Mucosa of descending colon (tissue), 3 donors: ENCODE measurements at regions not wholly inside any gene's neighbourhood (a gene's known extent, or its start where the extent isn't known, plus 50 kb on each side); places are given as distances from the start of the nearest gene placed in this dataset.

Source experiments
- ATAC-seq: fragments of 200-7000 bp; cut with Tn5 transposase; one replicate; pipeline ENCODE4 v1.9.1; 2020; ENCODE audit warnings: mild to moderate bottlenecking, moderate library complexity
- DNase-seq, 3 donors: peaks; one replicate each; pipeline ENCODE4 v3.0.0-alpha.2; 2020
- H3K36me3 ChIP-seq: fragments of 200-600 bp; one replicate; pipeline ENCODE4 v1.8.0; 2021; ENCODE audit warnings: low read depth, mild to moderate bottlenecking
- H3K4me1 ChIP-seq: fragments of 200-600 bp; one replicate; pipeline ENCODE4 v1.8.0; 2021; ENCODE audit warnings: low read depth, mild to moderate bottlenecking
- H3K4me3 ChIP-seq: fragments of 200-600 bp; one replicate; pipeline ENCODE4 v1.8.0; 2021; ENCODE audit warnings: mild to moderate bottlenecking
- H3K9me3 ChIP-seq: fragments of 200-600 bp; one replicate; pipeline ENCODE4 v1.8.0; 2021; ENCODE audit warnings: mild to moderate bottlenecking
- intact Hi-C, 2 donors: fragments of 100-400 bp; cut with DNase I in 1 of 2; cut with micrococcal nuclease in 1 of 2; formaldehyde crosslinking; loops; one replicate each; pipeline versions ENCODE4 v1.11.0 to v1.11.1; 2022; cut with DNase I, micrococcal nuclease
- TF ChIP-seq, protein P1 (sequence below): fragments of 200-600 bp; IDR thresholded peaks from one replicate; pipeline ENCODE4 v1.8.0; 2022; ENCODE audit warnings: antibody characterized with exemption, mild to moderate bottlenecking
- donor health status: DM: no; HTN: no; CAD: no; lungs with moderate emphysema.
- donor health status: DM: no; HTN: no; CAD: no.
- donor health status: DM: no; HTN: yes; CAD: no.

DNA sequence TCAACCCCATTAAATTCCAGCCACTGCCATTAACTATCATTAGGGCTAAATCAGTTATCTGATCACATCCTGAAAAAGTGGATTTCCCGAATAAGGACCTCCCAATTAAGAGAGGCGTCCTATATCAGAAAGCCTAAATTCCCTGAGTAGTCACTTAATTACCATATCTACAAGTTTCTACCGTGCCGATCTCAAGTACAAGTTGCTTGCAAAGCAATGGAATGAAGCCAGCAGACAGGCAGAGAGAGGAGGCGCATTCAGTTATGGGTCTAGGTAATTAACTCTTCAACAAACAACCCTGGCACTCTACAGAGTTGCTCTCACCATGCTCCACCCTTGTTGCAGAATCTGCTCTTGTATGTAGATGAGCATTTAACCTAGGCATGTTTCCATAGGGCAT lies 494.6 kb upstream of the RUNX1 start:
- H3K4me1 ChIP-seq, result no peaks in the 10 kb centered on the region
- TF ChIP-seq, protein P1, sequence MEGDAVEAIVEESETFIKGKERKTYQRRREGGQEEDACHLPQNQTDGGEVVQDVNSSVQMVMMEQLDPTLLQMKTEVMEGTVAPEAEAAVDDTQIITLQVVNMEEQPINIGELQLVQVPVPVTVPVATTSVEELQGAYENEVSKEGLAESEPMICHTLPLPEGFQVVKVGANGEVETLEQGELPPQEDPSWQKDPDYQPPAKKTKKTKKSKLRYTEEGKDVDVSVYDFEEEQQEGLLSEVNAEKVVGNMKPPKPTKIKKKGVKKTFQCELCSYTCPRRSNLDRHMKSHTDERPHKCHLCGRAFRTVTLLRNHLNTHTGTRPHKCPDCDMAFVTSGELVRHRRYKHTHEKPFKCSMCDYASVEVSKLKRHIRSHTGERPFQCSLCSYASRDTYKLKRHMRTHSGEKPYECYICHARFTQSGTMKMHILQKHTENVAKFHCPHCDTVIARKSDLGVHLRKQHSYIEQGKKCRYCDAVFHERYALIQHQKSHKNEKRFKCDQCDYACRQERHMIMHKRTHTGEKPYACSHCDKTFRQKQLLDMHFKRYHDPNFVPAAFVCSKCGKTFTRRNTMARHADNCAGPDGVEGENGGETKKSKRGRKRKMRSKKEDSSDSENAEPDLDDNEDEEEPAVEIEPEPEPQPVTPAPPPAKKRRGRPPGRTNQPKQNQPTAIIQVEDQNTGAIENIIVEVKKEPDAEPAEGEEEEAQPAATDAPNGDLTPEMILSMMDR, result no peak
- ATAC-seq (no peak), DNase-seq (no peak)
- H3K9me3 ChIP-seq, result no peaks in the 10 kb centered on the region
- H3K4me3 ChIP-seq, result no peak overlapping the region
- no peaks in the 10 kb centered on the region for H3K36me3 ChIP-seq
- intact Hi-C loops, result no loop called here

DNA sequence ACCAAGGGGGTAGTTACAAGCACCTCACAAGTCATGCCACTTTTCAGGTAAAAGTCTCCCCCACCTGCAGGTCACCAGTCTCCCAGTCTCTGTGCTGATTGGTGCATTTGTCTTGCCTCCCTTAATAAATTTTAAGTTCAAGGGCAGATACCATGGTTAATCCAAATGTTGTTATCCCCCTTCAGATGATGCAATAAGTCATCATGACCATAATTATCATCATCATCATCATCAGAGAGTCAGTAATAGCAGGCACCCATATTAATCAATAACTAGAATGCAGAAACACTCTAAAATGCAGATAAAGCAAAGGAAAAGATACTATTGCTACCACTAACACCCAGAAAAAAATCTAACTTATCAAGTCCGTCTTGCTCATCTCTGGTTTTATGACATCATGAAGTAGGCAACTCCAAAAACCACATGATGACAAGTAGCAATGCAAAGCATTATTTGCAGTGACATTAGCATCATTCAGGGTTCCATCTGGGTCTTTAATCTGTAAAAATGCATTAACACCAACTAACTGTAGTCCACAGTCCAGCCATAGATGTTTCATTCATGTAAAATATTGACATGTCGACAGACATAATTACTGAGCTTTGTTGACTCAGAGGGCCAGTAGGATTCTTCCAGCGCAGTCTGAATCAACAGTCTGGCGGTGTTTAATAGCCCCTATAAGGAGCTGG lies 492.0 kb upstream of the RUNX1 start:
- intact Hi-C loops, result no loop called here
- no peak for DNase-seq

GRCh38 chr21:35538386-35538785 lies 489.3 kb upstream of the RUNX1 start:
- H3K4me3 ChIP-seq, result no peak overlapping the region
- H3K9me3 ChIP-seq, result no peaks in the 10 kb centered on the region
- H3K36me3 ChIP-seq, result no peaks in the 10 kb centered on the region
- TF ChIP-seq, protein P1, result no peak
- ATAC-seq (no peak), DNase-seq (no peak)
- no peaks in the 10 kb centered on the region for H3K4me1 ChIP-seq
- intact Hi-C loops, result no loop called here

More for the DNA sequence above, 492.0 kb upstream of the RUNX1 start:
- H3K36me3 ChIP-seq, result no peaks in the 10 kb centered on the region
- H3K4me1 ChIP-seq, result no peaks in the 10 kb centered on the region
- no peak for ATAC-seq
- TF ChIP-seq, protein P1, result no peak
- no peak overlapping the region for H3K4me3 ChIP-seq
- H3K9me3 ChIP-seq, result no peaks in the 10 kb centered on the region

DNA sequence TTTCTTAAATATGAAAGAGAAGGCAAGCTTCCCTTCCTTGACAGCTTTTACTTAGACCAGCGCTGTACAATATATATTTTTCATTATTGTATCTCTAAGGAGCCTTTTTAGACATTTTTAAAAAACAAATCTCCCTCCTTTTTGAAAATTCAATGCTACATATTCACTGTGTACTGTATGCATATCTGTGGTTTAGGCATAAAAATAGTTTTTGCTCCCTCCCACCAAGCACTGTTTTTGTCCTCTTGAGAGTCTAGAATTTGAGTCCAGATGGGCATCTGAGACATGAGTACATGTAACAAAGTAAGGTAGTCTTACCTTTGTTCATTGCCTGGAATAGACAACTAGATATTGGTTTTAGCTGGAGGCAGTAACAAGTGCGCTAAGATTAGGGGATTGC lies 488.5 kb upstream of the RUNX1 start:
- Histone ChIP-seq H3K4me1 (no peaks in the 10 kb centered on the region), H3K4me3 (no peak overlapping the region), H3K36me3 (no peaks in the 10 kb centered on the region), H3K9me3 (no peaks in the 10 kb centered on the region)
- TF ChIP-seq, protein P1, result no peak
- no peak for DNase-seq
- intact Hi-C loops, result no loop called here
- ATAC-seq, result no peak

DNA sequence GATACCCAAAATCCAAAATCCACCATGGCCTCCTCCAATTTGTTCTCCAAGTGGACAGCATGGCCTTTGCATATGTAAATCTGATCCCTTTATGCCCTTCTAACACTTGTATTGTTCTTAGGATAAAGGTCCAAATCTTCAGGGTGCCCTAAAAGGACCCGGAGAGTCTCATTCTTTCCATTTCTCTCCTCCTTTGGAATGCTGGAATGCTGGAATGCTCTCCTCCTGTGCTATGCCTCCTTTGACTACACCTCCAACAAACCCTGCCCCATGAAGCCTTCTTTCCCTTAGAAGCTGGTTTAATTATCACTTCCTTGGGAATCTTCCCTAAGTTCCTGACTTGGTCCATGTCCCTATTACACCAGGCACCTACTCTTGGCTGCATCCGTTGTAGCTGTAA lies 484.8 kb upstream of the RUNX1 start:
- intact Hi-C loops, result no loop called here
- no peak for DNase-seq
- no peak for ATAC-seq

More for the DNA sequence above, 484.8 kb upstream of the RUNX1 start:
- Histone ChIP-seq H3K36me3 (no peaks in the 10 kb centered on the region), H3K9me3 (no peaks in the 10 kb centered on the region), H3K4me3 (no peak overlapping the region), H3K4me1 (no peaks in the 10 kb centered on the region)
- TF ChIP-seq, protein P1, result no peak
